ENCODE measurements at regions not wholly inside any gene's neighbourhood (a gene's known extent, or its start where the extent isn't known, plus 50 kb on each side); places are given as distances from the start of the nearest gene placed in this dataset.

GRCh38 chr11:16484434-16484833, 128.1 kb upstream of the SOX6 start:
- no peak for DNase-seq (ENCODE audit: low spot score in 2 of 2)
- intact Hi-C loops (cut with DNase I; ENCODE audit: low total_unique reads): no loop called here
- H3K4me3 ChIP-seq (ENCODE audit: low read depth, poor library complexity, severe bottlenecking): no peak overlapping the region
- WGBS, 2 donors: 87 to 90% methylated on average over 7 of the region's 7 CpGs
- TF ChIP-seq POLR2A (IDR thresholded peaks at IDR 0.05): no peak
- no peak for TF ChIP-seq CTCF (IDR thresholded peaks at IDR 0.05)

- intact Hi-C loops (cut with DNase I; ENCODE audit: low total_unique reads): no loop called here
- TF ChIP-seq POLR2A (IDR thresholded peaks at IDR 0.05) (no peak), CTCF (IDR thresholded peaks at IDR 0.05) (no peak)
- no peak overlapping the region for H3K4me3 ChIP-seq (ENCODE audit: low read depth, poor library complexity, severe bottlenecking)
- DNase-seq (ENCODE audit: low spot score in 2 of 2): no peak
- 95 to 97% methylated on average over 2 of the region's 2 CpGs for whole genome bisulfite sequencing, 2 donors
These were observed 118.3 kb upstream of the SOX6 start for GRCh38 chr11:16474659-16475058.

DNA sequence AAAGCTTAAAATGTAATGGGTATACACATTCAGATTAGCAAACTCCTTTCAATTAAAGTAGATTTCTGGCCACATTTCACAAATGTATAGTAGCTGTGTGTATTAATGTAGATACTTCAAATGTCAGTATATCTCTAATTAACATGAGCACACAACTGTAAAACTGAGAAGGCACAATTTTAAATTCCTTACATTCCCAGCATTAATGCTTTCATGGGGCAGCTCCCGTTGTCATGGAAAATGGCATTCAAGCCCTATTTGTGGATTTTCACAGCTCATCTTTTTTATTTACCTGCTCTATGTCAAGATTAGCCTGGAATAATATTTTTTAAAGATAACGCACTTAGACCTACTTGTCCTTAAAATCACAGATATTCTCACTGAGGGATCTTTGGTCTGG, 113.6 kb upstream of the SOX6 start:
- TF ChIP-seq POLR2A (IDR thresholded peaks at IDR 0.05): no peak
- DNase-seq (ENCODE audit: low spot score in 2 of 2): no peak
- WGBS, 2 donors: 74 to 79% methylated on average over 2 of the region's 2 CpGs
- H3K4me3 ChIP-seq (ENCODE audit: low read depth, poor library complexity, severe bottlenecking): no peak overlapping the region
- intact Hi-C loops (cut with DNase I; ENCODE audit: low total_unique reads): no loop called here

DNA sequence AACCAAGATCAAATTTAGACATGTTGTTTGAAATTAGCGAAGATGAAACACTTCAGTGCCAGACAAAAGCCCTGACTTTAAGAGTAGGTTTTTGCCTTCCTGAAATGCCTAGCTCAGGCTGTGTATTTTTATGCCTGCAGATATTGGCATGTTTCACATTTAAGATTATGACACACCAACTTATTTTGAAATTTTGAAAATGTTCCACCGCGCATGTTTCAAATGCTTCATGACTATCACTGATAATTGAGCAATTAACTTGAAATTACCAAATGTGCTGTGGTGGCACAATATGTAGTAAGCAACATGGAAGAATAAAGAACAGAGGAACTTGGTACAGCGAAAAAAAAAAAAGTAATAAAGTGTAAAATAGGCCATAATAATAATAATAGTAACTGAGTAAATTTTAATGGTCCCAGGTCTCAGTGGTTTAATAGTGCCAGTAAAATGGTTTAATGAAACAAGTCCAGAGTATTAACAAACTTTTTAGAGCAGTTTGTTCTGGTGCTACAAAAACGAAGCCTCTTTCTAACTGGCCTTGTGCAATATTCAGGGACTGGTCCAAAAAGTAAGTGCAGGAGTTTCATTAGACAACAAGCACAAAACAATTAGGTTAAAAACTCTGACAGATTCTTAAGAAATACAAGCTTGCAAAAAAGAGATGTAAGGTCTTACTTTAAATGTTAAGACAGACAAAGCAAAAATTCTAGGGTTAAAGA, 112.5 kb upstream of the SOX6 start:
- DNase-seq (ENCODE audit: low spot score in 2 of 2): no peak
- intact Hi-C loops (cut with DNase I; ENCODE audit: low total_unique reads): no loop called here
- WGBS, 2 donors: 48 to 52% methylated on average over 5 of the region's 5 CpGs
- H3K4me3 ChIP-seq (ENCODE audit: low read depth, poor library complexity, severe bottlenecking): no peak overlapping the region
- TF ChIP-seq CTCF (IDR thresholded peaks at IDR 0.05): no peak
- TF ChIP-seq POLR2A (IDR thresholded peaks at IDR 0.05): no peak

GRCh38 chr11:16460508-16460907, 104.2 kb upstream of the SOX6 start:
- TF ChIP-seq POLR2A (IDR thresholded peaks at IDR 0.05) (no peak), CTCF (IDR thresholded peaks at IDR 0.05) (no peak)
- intact Hi-C loops (cut with DNase I; ENCODE audit: low total_unique reads): no loop called here
- no peak for DNase-seq (ENCODE audit: low spot score in 2 of 2)
- H3K4me3 ChIP-seq (ENCODE audit: low read depth, poor library complexity, severe bottlenecking): no peak overlapping the region

- intact Hi-C loops (cut with DNase I; ENCODE audit: low total_unique reads): no loop called here
- no peak overlapping the region for H3K4me3 ChIP-seq (ENCODE audit: low read depth, poor library complexity, severe bottlenecking)
- 63 to 69% methylated on average over 2 of the region's 2 CpGs for WGBS, 2 donors
- DNase-seq (ENCODE audit: low spot score in 2 of 2): no peak
- TF ChIP-seq POLR2A (IDR thresholded peaks at IDR 0.05) (no peak), CTCF (IDR thresholded peaks at IDR 0.05) (no peak)
These were observed 100.0 kb upstream of the SOX6 start for GRCh38 chr11:16456366-16456765.
